ENCODE measurements at regions not wholly inside any gene's neighbourhood (a gene's known extent, or its start where the extent isn't known, plus 50 kb on each side); places are given as distances from the start of the nearest gene placed in this dataset.

DNA sequence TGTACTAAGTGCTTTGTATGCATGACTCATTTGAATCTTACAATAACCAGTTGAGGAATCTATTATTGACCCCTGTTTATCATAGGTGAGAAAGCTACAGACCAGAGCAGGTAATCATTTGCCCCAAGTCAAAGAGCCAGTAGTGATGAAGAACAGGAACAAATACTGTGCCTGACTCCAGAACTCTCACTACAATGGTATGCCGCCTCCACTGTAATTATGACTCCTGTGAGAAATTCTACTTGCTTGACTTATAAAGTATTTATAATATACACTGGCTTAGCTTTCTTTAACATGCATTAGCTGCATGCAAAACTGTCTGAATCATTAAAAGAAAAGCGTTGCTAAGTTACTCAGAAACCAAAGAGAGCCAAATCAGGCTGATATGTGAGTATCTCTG lies 92.6 kb downstream of the ZNF281 start:
- H3K27ac ChIP-seq (ENCODE audit: insufficient read length, low read depth, low read length), result no peak overlapping the region
- peaks cover 0 to 2% (median 0%) of the 10 kb centered on the region in 3 experiments; a peak in 1 of 7 replicates for H3K36me3 Mint-ChIP-seq (ENCODE audit: insufficient read depth in 1 of 3, low read depth in 3 of 3)

More for the DNA sequence above, 92.6 kb downstream of the ZNF281 start:
- Histone ChIP-seq H3K18ac (ENCODE audit: insufficient read length, low read depth, low read length) (no peak overlapping the region), H2BK15ac (ENCODE audit: low read depth, low read length) (no peak overlapping the region), H3K4ac (ENCODE audit: low read depth, low read length) (no peak overlapping the region), H3K4me2 (ENCODE audit: insufficient read depth, insufficient read length, low read length) (no peak overlapping the region), H3K14ac (ENCODE audit: insufficient read depth, low read length) (no peak overlapping the region), H3K56ac (ENCODE audit: insufficient read length, low read depth, low read length) (no peak overlapping the region), H2AK5ac (ENCODE audit: insufficient read length, low read length) (no peak overlapping the region), H3K27me3 (ENCODE audit: insufficient read depth, low read length) (no peaks in the 10 kb centered on the region), H3K9me3 (ENCODE audit: control insufficient read depth, low read depth, low read length) (no peaks in the 10 kb centered on the region), H3K23me2 (ENCODE audit: insufficient read length, low read depth, low read length, poor library complexity, severe bottlenecking) (no peaks in the 10 kb centered on the region), H2BK12ac (ENCODE audit: insufficient read length, low read depth, low read length) (no peak overlapping the region), H2BK20ac (ENCODE audit: low read depth, low read length, poor library complexity, severe bottlenecking) (no peak overlapping the region), H3K9ac (ENCODE audit: extremely low read depth, insufficient read length, low read length) (no peak overlapping the region), H4K5ac (ENCODE audit: insufficient read length, low read depth, low read length) (no peak overlapping the region), H3K79me1 (ENCODE audit: insufficient read depth, low read depth, low read length, poor library complexity, severe bottlenecking) (no peaks in the 10 kb centered on the region), H2BK5ac (ENCODE audit: insufficient read length, low read length) (no peak overlapping the region), H2AFZ (ENCODE audit: low read length) (no peak overlapping the region), H3K23ac (ENCODE audit: insufficient read length, low read depth, low read length) (no peak overlapping the region), H3K4me1 (ENCODE audit: insufficient read depth, low read length) (no peaks in the 10 kb centered on the region), H2BK120ac (ENCODE audit: low read depth, low read length, poor library complexity, severe bottlenecking) (no peak overlapping the region), H3T11ph (ENCODE audit: low read length) (no peak overlapping the region), H4K8ac (replicated peaks; ENCODE audit: insufficient read length, low read depth, low read length) (no peak overlapping the region), H4K20me1 (ENCODE audit: control insufficient read depth, insufficient read depth, insufficient read length) (no peaks in the 10 kb centered on the region), H4K91ac (ENCODE audit: insufficient read length, low read depth, low read length) (no peak overlapping the region), H3K79me2 (ENCODE audit: insufficient read depth, low read length) (no peaks in the 10 kb centered on the region)
- TF ChIP-seq, protein P1, sequence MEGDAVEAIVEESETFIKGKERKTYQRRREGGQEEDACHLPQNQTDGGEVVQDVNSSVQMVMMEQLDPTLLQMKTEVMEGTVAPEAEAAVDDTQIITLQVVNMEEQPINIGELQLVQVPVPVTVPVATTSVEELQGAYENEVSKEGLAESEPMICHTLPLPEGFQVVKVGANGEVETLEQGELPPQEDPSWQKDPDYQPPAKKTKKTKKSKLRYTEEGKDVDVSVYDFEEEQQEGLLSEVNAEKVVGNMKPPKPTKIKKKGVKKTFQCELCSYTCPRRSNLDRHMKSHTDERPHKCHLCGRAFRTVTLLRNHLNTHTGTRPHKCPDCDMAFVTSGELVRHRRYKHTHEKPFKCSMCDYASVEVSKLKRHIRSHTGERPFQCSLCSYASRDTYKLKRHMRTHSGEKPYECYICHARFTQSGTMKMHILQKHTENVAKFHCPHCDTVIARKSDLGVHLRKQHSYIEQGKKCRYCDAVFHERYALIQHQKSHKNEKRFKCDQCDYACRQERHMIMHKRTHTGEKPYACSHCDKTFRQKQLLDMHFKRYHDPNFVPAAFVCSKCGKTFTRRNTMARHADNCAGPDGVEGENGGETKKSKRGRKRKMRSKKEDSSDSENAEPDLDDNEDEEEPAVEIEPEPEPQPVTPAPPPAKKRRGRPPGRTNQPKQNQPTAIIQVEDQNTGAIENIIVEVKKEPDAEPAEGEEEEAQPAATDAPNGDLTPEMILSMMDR (conservative IDR thresholded peaks at IDR 0.05), result no peak
- no peaks in the 10 kb centered on the region for H3K27me3 Mint-ChIP-seq (ENCODE audit: low read depth)
- WGBS (ENCODE audit: extremely low coverage, insufficient read length, low lambda C conversion rate), result no CpG with 5 or more reads among the region's 2 CpGs
- H3K27ac Mint-ChIP-seq, result no peak overlapping the region
- H3K4me1 Mint-ChIP-seq, result peaks cover 11 to 16% of the 10 kb centered on the region in 2 experiments
- H3K4me3 Mint-ChIP-seq, result no peak overlapping the region
- no peak for DNase-seq
- H3K9me3 Mint-ChIP-seq, result no peaks in the 10 kb centered on the region

Measured in H9 (cell line).